Spleen (tissue), 7 donors: ENCODE measurements at regions not wholly inside any gene's neighbourhood (a gene's known extent, or its start where the extent isn't known, plus 50 kb on each side); places are given as distances from the start of the nearest gene placed in this dataset.

Experiments
- POLR2A ChIP-seq, 3 donors: fragments of 450-650 bp; IDR thresholded peaks; one replicate each; pipeline ENCODE4 v1.5.1; 2017; ENCODE audit warnings: antibody characterized with exemption in 3 of 3, mild to moderate bottlenecking in 1 of 3
- POLR2AphosphoS5 ChIP-seq, 3 donors: sonication (generic); formaldehyde crosslinking; IDR thresholded peaks; one replicate each; pipeline ENCODE4 v1.5.1; 2017; ENCODE audit warnings: antibody characterized with exemption in 3 of 3
- TF ChIP-seq, protein P1 (sequence below), 11 experiments: fragments of 200-600 bp in 7 of 11; fragments of 450-650 bp in 4 of 11; sonication (generic) in 4 of 11; IDR thresholded peaks in 8 of 11; conservative IDR thresholded peaks in 3 of 11; 1 replicate in 7 of 11; 2 replicates in 4 of 11; pipeline versions ENCODE4 v1.4.0 to v1.8.0; 2016 to 2021; ENCODE audit warnings: antibody characterized with exemption in 11 of 11, inconsistent platforms in 4 of 11, mild to moderate bottlenecking in 1 of 11
- donor health status: DM: no; HTN: no; CAD: no; lungs with moderate emphysema.
- donor health status: DM: no; HTN: no; CAD: no.
- donor health status: DM: no; HTN: no; CAD: no.

DNA sequence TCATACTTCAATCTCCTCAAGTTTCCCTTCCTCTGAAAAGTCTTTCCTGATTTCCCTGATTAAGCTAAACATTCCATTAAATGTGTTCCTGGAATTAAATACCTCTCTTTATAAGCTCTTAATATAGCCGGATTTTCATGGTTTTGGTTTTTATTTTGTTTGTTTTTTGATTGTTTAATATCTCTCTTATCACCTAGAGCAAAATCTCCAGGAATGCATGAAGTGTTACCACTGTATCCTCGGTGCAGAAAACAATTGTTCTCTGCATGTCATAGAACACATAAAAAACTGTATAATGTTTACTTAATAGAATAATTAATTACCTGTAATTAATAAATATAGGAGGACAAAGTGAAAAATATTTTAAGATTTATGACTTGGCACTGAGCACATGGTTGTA lies 86.2 kb downstream of the PCDH18 start:
- TF ChIP-seq, protein P1, sequence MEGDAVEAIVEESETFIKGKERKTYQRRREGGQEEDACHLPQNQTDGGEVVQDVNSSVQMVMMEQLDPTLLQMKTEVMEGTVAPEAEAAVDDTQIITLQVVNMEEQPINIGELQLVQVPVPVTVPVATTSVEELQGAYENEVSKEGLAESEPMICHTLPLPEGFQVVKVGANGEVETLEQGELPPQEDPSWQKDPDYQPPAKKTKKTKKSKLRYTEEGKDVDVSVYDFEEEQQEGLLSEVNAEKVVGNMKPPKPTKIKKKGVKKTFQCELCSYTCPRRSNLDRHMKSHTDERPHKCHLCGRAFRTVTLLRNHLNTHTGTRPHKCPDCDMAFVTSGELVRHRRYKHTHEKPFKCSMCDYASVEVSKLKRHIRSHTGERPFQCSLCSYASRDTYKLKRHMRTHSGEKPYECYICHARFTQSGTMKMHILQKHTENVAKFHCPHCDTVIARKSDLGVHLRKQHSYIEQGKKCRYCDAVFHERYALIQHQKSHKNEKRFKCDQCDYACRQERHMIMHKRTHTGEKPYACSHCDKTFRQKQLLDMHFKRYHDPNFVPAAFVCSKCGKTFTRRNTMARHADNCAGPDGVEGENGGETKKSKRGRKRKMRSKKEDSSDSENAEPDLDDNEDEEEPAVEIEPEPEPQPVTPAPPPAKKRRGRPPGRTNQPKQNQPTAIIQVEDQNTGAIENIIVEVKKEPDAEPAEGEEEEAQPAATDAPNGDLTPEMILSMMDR (IDR thresholded peaks at IDR 0.05 in 8 of 11, conservative IDR thresholded peaks at IDR 0.05 in 3 of 11) = no peak
- TF ChIP-seq POLR2A (IDR thresholded peaks at IDR 0.05) = no peak
- no peak for TF ChIP-seq POLR2AphosphoS5 (IDR thresholded peaks at IDR 0.05)
